A673 (cell line): ENCODE measurements at regions not wholly inside any gene's neighbourhood (a gene's known extent, or its start where the extent isn't known, plus 50 kb on each side); places are given as distances from the start of the nearest gene placed in this dataset.
"Not testable (repeated sequence)": the region's sequence is repeated elsewhere in the genome, so short reads cannot be mapped to it uniquely, and the experiment has no call there.

Experiments used
- BruUV-seq: library from RNA; stranded (reverse); fragments of 400-500 nt; replicated peaks from 2 replicates; lab custom pipeline; 2021; lab: Mats Ljungman, UMichigan
- CTCF ChIA-PET: fragments of 300-600 bp; sonication (Branson Sonifier 250); formaldehyde crosslinking; loops from one replicate; lab custom pipeline; 2022; ENCODE audit warnings: antibody characterized with exemption; lab: Charles Lee
- POLR2A ChIA-PET: fragments of 300-600 bp; sonication (Branson Sonifier 250); formaldehyde crosslinking; loops from one replicate; lab custom pipeline; 2022; ENCODE audit warnings: antibody characterized with exemption; ENCODE audit not compliant: low non-redundant PET; lab: Charles Lee
- DNase-seq: peaks from one replicate; pipeline ENCODE4 v3.0.0-alpha.2; 2015; ENCODE audit warnings: low spot score
- H3K27ac ChIP-seq: fragments of 200-600 bp; sonication (generic); 2 replicates; pipeline ENCODE4 v1.5.1; 2016; ENCODE audit warnings: mixed run types, low read depth, mild to moderate bottlenecking, mixed read lengths, antibody characterized with exemption, low read length; ENCODE audit not compliant: poor library complexity, severe bottlenecking
- H3K27me3 ChIP-seq: fragments of 200-600 bp; sonication (generic); replicated peaks from 2 replicates; pipeline ENCODE4 v1.6.1; 2017; ENCODE audit warnings: mixed run types, low read depth, mild to moderate bottlenecking, mixed read lengths, antibody characterized with exemption, low read length; ENCODE audit not compliant: insufficient read depth, poor library complexity
- H3K36me3 ChIP-seq: fragments of 200-600 bp; sonication (generic); 2 replicates; pipeline ENCODE4 v1.6.1; 2016; ENCODE audit warnings: mixed run types, mild to moderate bottlenecking, mixed read lengths, antibody characterized with exemption, low read length; ENCODE audit not compliant: insufficient read depth, poor library complexity, severe bottlenecking
- H3K4me1 ChIP-seq: fragments of 200-600 bp; sonication (generic); 2 replicates; pipeline ENCODE4 v1.6.1; 2017; ENCODE audit warnings: mixed run types, mild to moderate bottlenecking, mixed read lengths, antibody characterized with exemption, low read length; ENCODE audit not compliant: insufficient read depth, poor library complexity, severe bottlenecking
- H3K4me3 ChIP-seq: fragments of 200-600 bp; sonication (generic); 2 replicates; pipeline ENCODE4 v1.5.1; 2016; ENCODE audit warnings: low read depth, mixed run types, mild to moderate bottlenecking, mixed read lengths, low read length; ENCODE audit not compliant: poor library complexity, severe bottlenecking
- H3K9me3 ChIP-seq: fragments of 200-600 bp; sonication (generic); 2 replicates; pipeline ENCODE4 v1.6.1; 2016; ENCODE audit warnings: mixed run types, low read depth, mild to moderate bottlenecking, mixed read lengths, antibody characterized with exemption, low read length; ENCODE audit not compliant: poor library complexity, severe bottlenecking
- CTCF ChIP-seq: fragments of 300-800, 200-600 bp; sonication (generic); conservative IDR thresholded peaks from 2 replicates; pipeline ENCODE4 v1.5.1; 2017; ENCODE audit warnings: low read depth, mild to moderate bottlenecking, antibody characterized with exemption, low read length, moderate library complexity, mixed read lengths
- EZH2 ChIP-seq: fragments of 200-600 bp; sonication (generic); IDR thresholded peaks from 2 replicates; pipeline ENCODE4 v1.6.1; 2017; ENCODE audit warnings: borderline replicate concordance, low read depth, mild to moderate bottlenecking, mixed read lengths, antibody characterized with exemption, low read length; ENCODE audit not compliant: poor library complexity, severe bottlenecking
- intact Hi-C: fragments of 100-400 bp; cut with micrococcal nuclease; formaldehyde crosslinking; loops from one replicate; pipeline ENCODE4 v1.10.0; 2022; ENCODE audit not compliant: unreplicated experiment

- intact Hi-C loops, result no loop called here
- ChIA-PET CTCF (no interaction called here), POLR2A (no interaction called here)
Observed at GRCh38 chr1:228653748-228654147, 81.5 kb upstream of the RHOU start.

GRCh38 chr1:228655796-228656394 lies 79.4 kb upstream of the RHOU start:
- no peaks in the 10 kb centered on the region for H3K9me3 ChIP-seq
- H3K4me1 ChIP-seq, result no peaks in the 10 kb centered on the region
- CTCF ChIA-PET, result no interaction called here
- no peak for DNase-seq
- TF ChIP-seq EZH2 (no peak), CTCF (no peak)
- no TSS peak for BruUV-seq
- H3K27ac ChIP-seq, result no peak overlapping the region
- H3K27me3 ChIP-seq, result no peaks in the 10 kb centered on the region
- POLR2A ChIA-PET, result no interaction called here
- intact Hi-C loops, result no loop called here
- H3K4me3 ChIP-seq, result no peak overlapping the region
- no peaks in the 10 kb centered on the region for H3K36me3 ChIP-seq

More at GRCh38 chr1:228653748-228654147, 81.5 kb upstream of the RHOU start:
- no peaks in the 10 kb centered on the region for H3K4me1 ChIP-seq
- no peak overlapping the region for H3K4me3 ChIP-seq
- H3K36me3 ChIP-seq, result no peaks in the 10 kb centered on the region
- no peak overlapping the region for H3K27ac ChIP-seq
- no TSS peak for BruUV-seq
- no peak for DNase-seq
- TF ChIP-seq CTCF (no peak), EZH2 (no peak)
- no peaks in the 10 kb centered on the region for H3K9me3 ChIP-seq
- H3K27me3 ChIP-seq, result no peaks in the 10 kb centered on the region

- BruUV-seq, H3K4me1 ChIP-seq, H3K36me3 ChIP-seq, H3K4me3 ChIP-seq, CTCF ChIA-PET, H3K27ac ChIP-seq, DNase-seq, intact Hi-C loops, H3K9me3 ChIP-seq, H3K27me3 ChIP-seq: not testable (repeated sequence)
- POLR2A ChIA-PET, result interaction anchor here (0.7 kb wide), 1 partner anchor 593 kb away, joined by 3 read pairs; no protein-coding TSS in a partner anchor
Observed at GRCh38 chr1:228662007-228662689, 73.1 kb upstream of the RHOU start.
